ENCODE measurements at regions not wholly inside any gene's neighbourhood (a gene's known extent, or its start where the extent isn't known, plus 50 kb on each side); places are given as distances from the start of the nearest gene placed in this dataset.

DNA sequence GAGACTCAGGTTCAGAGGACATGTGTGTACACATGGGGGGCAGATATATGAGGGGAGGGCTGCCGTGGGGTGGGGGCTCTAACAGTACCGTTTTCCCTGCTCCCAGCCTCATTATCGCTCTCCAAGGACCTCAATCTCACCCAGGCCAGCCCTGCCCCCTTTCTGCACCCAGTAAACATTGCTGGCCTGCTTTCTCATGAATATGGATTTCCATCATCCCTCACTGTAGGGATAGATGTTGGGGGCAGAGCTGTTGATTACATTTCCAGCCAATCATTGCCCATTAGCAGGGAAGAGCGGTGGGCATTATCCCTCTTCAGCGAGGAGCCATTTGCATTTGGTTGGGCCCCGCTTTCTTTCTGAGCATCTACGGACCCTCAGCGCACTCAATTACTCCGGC, 273.8 kb downstream of the RPS6KC1 start:
- no peak overlapping the region for H3K27ac Mint-ChIP-seq (ENCODE audit: unreplicated experiment)
- no peak overlapping the region for H3K4me3 Mint-ChIP-seq (ENCODE audit: unreplicated experiment)
- H3K9me3 Mint-ChIP-seq (ENCODE audit: low read depth) = no peaks in the 10 kb centered on the region
- no peaks in the 10 kb centered on the region for H3K27me3 Mint-ChIP-seq (ENCODE audit: low read depth)
- H3K4me1 Mint-ChIP-seq (ENCODE audit: low read depth) = peaks cover 21% of the 10 kb centered on the region
- no peak for DNase-seq (ENCODE audit: low spot score)
- TF ChIP-seq, protein P1, sequence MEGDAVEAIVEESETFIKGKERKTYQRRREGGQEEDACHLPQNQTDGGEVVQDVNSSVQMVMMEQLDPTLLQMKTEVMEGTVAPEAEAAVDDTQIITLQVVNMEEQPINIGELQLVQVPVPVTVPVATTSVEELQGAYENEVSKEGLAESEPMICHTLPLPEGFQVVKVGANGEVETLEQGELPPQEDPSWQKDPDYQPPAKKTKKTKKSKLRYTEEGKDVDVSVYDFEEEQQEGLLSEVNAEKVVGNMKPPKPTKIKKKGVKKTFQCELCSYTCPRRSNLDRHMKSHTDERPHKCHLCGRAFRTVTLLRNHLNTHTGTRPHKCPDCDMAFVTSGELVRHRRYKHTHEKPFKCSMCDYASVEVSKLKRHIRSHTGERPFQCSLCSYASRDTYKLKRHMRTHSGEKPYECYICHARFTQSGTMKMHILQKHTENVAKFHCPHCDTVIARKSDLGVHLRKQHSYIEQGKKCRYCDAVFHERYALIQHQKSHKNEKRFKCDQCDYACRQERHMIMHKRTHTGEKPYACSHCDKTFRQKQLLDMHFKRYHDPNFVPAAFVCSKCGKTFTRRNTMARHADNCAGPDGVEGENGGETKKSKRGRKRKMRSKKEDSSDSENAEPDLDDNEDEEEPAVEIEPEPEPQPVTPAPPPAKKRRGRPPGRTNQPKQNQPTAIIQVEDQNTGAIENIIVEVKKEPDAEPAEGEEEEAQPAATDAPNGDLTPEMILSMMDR (IDR thresholded peaks at IDR 0.05) = no peak
- H3K36me3 Mint-ChIP-seq (ENCODE audit: low read depth) = no peaks in the 10 kb centered on the region

DNA sequence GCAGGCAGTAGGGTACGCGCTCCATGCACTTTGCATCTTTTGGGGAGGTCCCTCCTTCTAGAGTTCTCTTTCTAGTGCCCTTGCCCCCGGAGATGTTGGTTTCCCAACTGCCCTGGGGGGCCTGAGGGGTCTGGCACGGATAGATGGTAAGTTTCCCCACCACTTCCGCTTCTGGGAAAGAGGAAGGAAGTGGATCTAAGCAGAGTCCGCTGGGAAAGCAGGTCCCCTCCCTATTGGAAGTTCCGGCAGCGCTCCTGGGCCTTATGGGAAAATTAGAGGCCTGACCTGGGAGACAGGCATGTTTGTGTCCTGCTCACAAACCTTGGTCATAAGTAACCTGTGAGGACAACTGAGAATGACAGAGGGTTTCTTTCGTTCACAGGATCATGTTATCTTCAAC, 274.4 kb downstream of the RPS6KC1 start:
- TF ChIP-seq, protein P1 (IDR thresholded peaks at IDR 0.05) = no peak
- Mint-ChIP-seq H3K9me3 (ENCODE audit: low read depth) (no peaks in the 10 kb centered on the region), H3K4me3 (ENCODE audit: unreplicated experiment) (no peak overlapping the region), H3K4me1 (ENCODE audit: low read depth) (peaks cover 21% of the 10 kb centered on the region), H3K36me3 (ENCODE audit: low read depth) (no peaks in the 10 kb centered on the region), H3K27me3 (ENCODE audit: low read depth) (no peaks in the 10 kb centered on the region), H3K27ac (ENCODE audit: unreplicated experiment) (no peak overlapping the region)
- no peak for DNase-seq (ENCODE audit: low spot score)

DNA sequence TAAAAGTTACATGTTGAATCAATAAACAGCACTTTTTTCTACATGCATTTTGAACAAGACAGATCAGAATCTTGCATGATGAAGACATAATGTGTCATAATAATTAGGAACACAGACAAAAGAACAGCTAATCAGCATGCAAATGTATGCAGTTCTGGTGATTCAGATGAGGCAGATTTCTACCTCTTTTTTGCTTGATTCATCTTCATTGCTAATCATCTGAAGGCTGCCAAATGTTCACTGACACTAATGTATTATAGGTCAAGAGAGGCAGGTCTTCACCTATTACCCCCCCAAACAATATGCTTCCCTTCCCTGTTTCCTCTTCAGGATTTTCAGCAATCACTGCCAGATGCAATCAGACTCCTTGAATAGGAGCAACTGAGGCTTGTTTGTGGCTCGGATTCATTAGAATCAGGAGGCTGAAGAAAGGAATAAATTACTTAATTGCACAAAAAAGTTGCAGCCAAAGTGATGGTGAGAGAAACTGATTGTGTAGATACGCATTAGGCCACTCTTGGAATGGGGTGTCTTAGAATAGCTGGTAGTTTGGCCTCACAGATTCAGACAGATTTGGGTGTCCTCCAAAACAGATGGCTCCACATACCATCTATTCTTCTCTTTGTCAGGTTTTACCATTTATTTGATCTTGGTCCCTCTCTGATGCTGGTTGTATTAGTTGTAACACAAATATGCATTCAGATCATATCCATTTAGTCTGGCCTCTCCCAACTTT, 275.4 kb downstream of the RPS6KC1 start:
- no peaks in the 10 kb centered on the region for H3K27me3 Mint-ChIP-seq (ENCODE audit: low read depth)
- H3K36me3 Mint-ChIP-seq (ENCODE audit: low read depth) = no peaks in the 10 kb centered on the region
- H3K9me3 Mint-ChIP-seq (ENCODE audit: low read depth) = no peaks in the 10 kb centered on the region
- H3K4me1 Mint-ChIP-seq (ENCODE audit: low read depth) = peaks cover 21% of the 10 kb centered on the region
- no peak for DNase-seq (ENCODE audit: low spot score)
- TF ChIP-seq, protein P1 (IDR thresholded peaks at IDR 0.05) = no peak
- H3K27ac Mint-ChIP-seq (ENCODE audit: unreplicated experiment) = peak overlapping the region; percentile 76
- peak overlapping the region; percentile 14 for H3K4me3 Mint-ChIP-seq (ENCODE audit: unreplicated experiment)

DNA sequence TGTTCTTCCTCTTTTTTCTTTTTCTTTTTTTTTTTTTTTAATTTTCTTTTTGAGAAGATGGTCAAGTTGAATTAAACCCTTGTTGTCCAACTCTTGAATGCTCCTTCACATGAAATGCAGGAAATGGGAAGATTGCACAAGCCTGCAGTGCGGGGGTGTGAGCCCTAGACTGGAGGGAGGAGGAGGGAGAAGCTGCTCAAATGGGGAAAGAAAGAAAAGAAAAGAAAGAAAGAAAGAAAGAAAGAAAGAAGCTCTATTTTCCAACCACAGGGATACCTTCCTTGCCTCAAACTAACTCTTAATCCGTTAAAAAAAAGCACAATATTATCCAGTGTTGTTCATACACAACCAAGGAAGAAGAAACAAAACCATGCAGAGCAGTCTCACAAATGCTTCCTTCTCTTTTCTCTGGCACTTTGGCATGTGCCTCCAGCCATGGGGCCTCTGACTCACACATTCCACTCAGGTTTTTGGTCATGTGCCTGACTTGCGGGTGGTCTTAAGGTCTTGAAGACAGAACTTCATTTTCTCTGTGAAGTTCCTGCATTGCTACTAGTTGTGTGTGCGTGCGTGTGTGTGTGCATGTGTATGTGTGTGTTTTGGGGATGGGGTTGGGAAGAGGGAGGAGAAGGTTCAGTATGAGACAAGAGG, 276.1 kb downstream of the RPS6KC1 start:
- H3K9me3 Mint-ChIP-seq (ENCODE audit: low read depth) = no peaks in the 10 kb centered on the region
- H3K4me3 Mint-ChIP-seq (ENCODE audit: unreplicated experiment) = peak overlapping the region; percentile 14
- H3K27ac Mint-ChIP-seq (ENCODE audit: unreplicated experiment) = peak overlapping the region; percentile 76
- TF ChIP-seq, protein P1 (IDR thresholded peaks at IDR 0.05) = no peak
- H3K27me3 Mint-ChIP-seq (ENCODE audit: low read depth) = no peaks in the 10 kb centered on the region
- peaks cover 21% of the 10 kb centered on the region for H3K4me1 Mint-ChIP-seq (ENCODE audit: low read depth)
- no peaks in the 10 kb centered on the region for H3K36me3 Mint-ChIP-seq (ENCODE audit: low read depth)
- DNase-seq (ENCODE audit: low spot score) = no peak

DNA sequence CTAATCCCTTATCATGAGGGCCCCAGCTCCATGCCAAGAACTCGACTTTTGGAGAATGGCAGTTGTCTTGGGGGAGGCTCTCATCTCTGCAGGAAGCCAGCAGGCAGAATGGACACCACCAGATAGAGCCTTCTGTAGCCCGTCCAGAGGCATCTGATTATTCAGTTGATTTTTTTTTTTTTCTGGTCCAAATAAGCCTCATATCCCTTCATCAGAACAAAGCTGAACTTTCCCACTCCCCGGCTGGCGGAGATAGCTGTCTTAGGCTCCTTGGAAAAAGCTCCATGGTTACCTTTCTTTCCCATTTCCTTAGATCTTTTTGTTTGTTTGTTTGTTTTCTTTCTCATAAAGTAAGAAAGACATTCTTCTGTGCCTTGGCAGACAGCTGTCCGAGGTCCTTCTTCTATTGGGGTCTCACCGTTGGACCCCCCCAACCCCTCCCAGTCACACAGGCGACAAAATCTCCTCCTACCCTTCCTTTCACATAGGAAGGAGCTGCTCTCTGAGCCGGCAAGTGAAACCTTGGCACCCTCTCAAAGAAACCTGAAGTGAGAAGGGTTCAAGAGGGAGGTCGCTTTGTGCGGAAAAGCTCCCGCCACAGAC, 278.5 kb downstream of the RPS6KC1 start:
- Mint-ChIP-seq H3K27me3 (ENCODE audit: low read depth) (no peaks in the 10 kb centered on the region), H3K4me1 (ENCODE audit: low read depth) (peaks cover 21% of the 10 kb centered on the region), H3K27ac (ENCODE audit: unreplicated experiment) (no peak overlapping the region), H3K4me3 (ENCODE audit: unreplicated experiment) (no peak overlapping the region), H3K36me3 (ENCODE audit: low read depth) (no peaks in the 10 kb centered on the region), H3K9me3 (ENCODE audit: low read depth) (no peaks in the 10 kb centered on the region)
- no peak for DNase-seq (ENCODE audit: low spot score)
- TF ChIP-seq, protein P1 (IDR thresholded peaks at IDR 0.05) = no peak
